ENCODE measurements at regions not wholly inside any gene's neighbourhood (a gene's known extent, or its start where the extent isn't known, plus 50 kb on each side); places are given as distances from the start of the nearest gene placed in this dataset.

- no peak for FAIRE-seq
- no peak for DNase-seq (ENCODE audit: insufficient read length, low spot score)
Measured at GRCh38 chr14:42368234-42368633, 761.6 kb downstream of the LRFN5 start.

- DNase-seq (ENCODE audit: insufficient read length, low spot score) (no peak), FAIRE-seq (no peak)
Measured at GRCh38 chr14:42353315-42353714, 746.6 kb downstream of the LRFN5 start.

GRCh38 chr14:42335918-42336317 lies 729.2 kb downstream of the LRFN5 start:
- no peak for FAIRE-seq
- no peak for DNase-seq (ENCODE audit: insufficient read length, low spot score)

GRCh38 chr14:42334931-42335330 lies 728.3 kb downstream of the LRFN5 start:
- DNase-seq (ENCODE audit: insufficient read length, low spot score) = no peak
- no peak for FAIRE-seq

GRCh38 chr14:42323426-42323825 lies 716.8 kb downstream of the LRFN5 start:
- FAIRE-seq = no peak
- DNase-seq (ENCODE audit: insufficient read length, low spot score) = no peak

- FAIRE-seq (no peak), DNase-seq (ENCODE audit: insufficient read length, low spot score) (no peak)
Measured at GRCh38 chr14:42322531-42323284, 716.0 kb downstream of the LRFN5 start.

- FAIRE-seq = no peak
- DNase-seq (ENCODE audit: insufficient read length, low spot score) = no peak
Measured at GRCh38 chr14:42319996-42320395, 713.3 kb downstream of the LRFN5 start.

GRCh38 chr14:42316693-42317092 lies 710.0 kb downstream of the LRFN5 start:
- DNase-seq (ENCODE audit: insufficient read length, low spot score) = no peak
- no peak for FAIRE-seq

- DNase-seq (ENCODE audit: insufficient read length, low spot score) (no peak), FAIRE-seq (no peak)
Measured at GRCh38 chr14:42311876-42312275, 705.2 kb downstream of the LRFN5 start.

GRCh38 chr14:42307239-42307825 lies 700.7 kb downstream of the LRFN5 start:
- DNase-seq (ENCODE audit: insufficient read length, low spot score) (no peak), FAIRE-seq (no peak)

GRCh38 chr14:42299692-42300091 lies 693.0 kb downstream of the LRFN5 start:
- FAIRE-seq (no peak), DNase-seq (ENCODE audit: insufficient read length, low spot score) (no peak)

- no peak for FAIRE-seq
Measured at GRCh38 chr14:42293180-42293579, 686.5 kb downstream of the LRFN5 start.

GRCh38 chr14:42277840-42278239 lies 671.2 kb downstream of the LRFN5 start:
- DNase-seq (ENCODE audit: insufficient read length, low spot score) (no peak), FAIRE-seq (no peak)

More at GRCh38 chr14:42293180-42293579, 686.5 kb downstream of the LRFN5 start:
- no peak for DNase-seq (ENCODE audit: insufficient read length, low spot score)

- FAIRE-seq (no peak), DNase-seq (ENCODE audit: insufficient read length, low spot score) (no peak)
Measured at GRCh38 chr14:42269234-42269633, 662.6 kb downstream of the LRFN5 start.

GRCh38 chr14:42248131-42248530 lies 641.5 kb downstream of the LRFN5 start:
- DNase-seq (ENCODE audit: insufficient read length, low spot score) = no peak
- FAIRE-seq = no peak

GRCh38 chr14:42241101-42241500 lies 634.4 kb downstream of the LRFN5 start:
- DNase-seq (ENCODE audit: insufficient read length, low spot score) = no peak
- FAIRE-seq = no peak

- no peak for FAIRE-seq
Measured at GRCh38 chr14:42229976-42230375, 623.3 kb downstream of the LRFN5 start.

GRCh38 chr14:42229294-42229693 lies 622.6 kb downstream of the LRFN5 start:
- FAIRE-seq = no peak
- DNase-seq (ENCODE audit: insufficient read length, low spot score) = no peak

More at GRCh38 chr14:42229976-42230375, 623.3 kb downstream of the LRFN5 start:
- no peak for DNase-seq (ENCODE audit: insufficient read length, low spot score)

GRCh38 chr14:42228611-42229010 lies 621.9 kb downstream of the LRFN5 start:
- FAIRE-seq = no peak

GRCh38 chr14:42224053-42224888 lies 617.6 kb downstream of the LRFN5 start:
- no peak for FAIRE-seq
- DNase-seq (ENCODE audit: insufficient read length, low spot score) = peak; percentile 48

More at GRCh38 chr14:42228611-42229010, 621.9 kb downstream of the LRFN5 start:
- no peak for DNase-seq (ENCODE audit: insufficient read length, low spot score)

- FAIRE-seq = no peak
- peak; percentile 10 for DNase-seq (ENCODE audit: insufficient read length, low spot score)
Measured at GRCh38 chr14:42222924-42223471, 616.3 kb downstream of the LRFN5 start.
